Activated naive CD8-positive, alpha-beta T cell treated with anti-CD3 and anti-CD28 coated beads, Interleukin-2, amount 50 U/mL, for 24 hours (primary cell): ENCODE measurements at regions not wholly inside any gene's neighbourhood (a gene's known extent, or its start where the extent isn't known, plus 50 kb on each side); places are given as distances from the start of the nearest gene placed in this dataset.

ENCODE experiments used
- ATAC-seq: fragments of 150-1000 bp; cut with Tn5 transposase; one replicate; pipeline ENCODE4 v1.10.0; 2021
- DNase-seq: peaks from one replicate; pipeline ENCODE4 v3.0.0; 2021
- H3K27ac Mint-ChIP-seq: one replicate; pipeline ENCODE4 v1.8.0; 2021; ENCODE audit warnings: mild to moderate bottlenecking, mixed read lengths
- H3K27me3 Mint-ChIP-seq: one replicate; pipeline ENCODE4 v1.8.0; 2021; ENCODE audit warnings: mixed read lengths
- H3K36me3 Mint-ChIP-seq: one replicate; pipeline ENCODE4 v1.8.0; 2021; ENCODE audit warnings: low read depth, mixed read lengths
- H3K4me1 Mint-ChIP-seq: one replicate; pipeline ENCODE4 v1.8.0; 2021; ENCODE audit warnings: mixed read lengths
- H3K4me3 Mint-ChIP-seq: one replicate; pipeline ENCODE4 v1.8.0; 2021; ENCODE audit warnings: mild to moderate bottlenecking, moderate library complexity, mixed read lengths
- H3K9me3 Mint-ChIP-seq: one replicate; pipeline ENCODE4 v1.8.0; 2021; ENCODE audit warnings: mixed read lengths

DNA sequence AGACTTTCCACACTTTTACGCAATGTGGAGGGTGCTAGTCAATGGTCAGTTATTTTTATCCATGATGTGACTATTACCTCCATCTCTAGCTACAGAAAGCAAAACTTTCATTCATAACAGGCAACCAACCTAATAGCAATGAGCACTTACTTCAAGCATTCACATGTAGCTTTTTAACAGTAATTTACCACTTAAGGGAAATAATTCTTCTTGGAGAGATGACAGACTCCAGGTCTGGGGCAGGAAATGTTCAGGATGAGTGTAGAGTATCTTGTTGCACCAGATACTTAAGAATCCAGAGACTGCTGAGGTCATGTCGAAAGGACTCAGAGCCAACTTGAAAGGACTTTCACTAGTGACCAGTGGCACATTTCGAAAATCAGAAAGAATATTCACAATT is 347.6 kb downstream of the CHRM3 start:
- DNase-seq (no peak), ATAC-seq (no peak)
- Mint-ChIP-seq H3K4me1 (peaks cover 14% of the 10 kb centered on the region), H3K36me3 (peaks cover 1% of the 10 kb centered on the region), H3K4me3 (no peak overlapping the region), H3K27ac (no peak overlapping the region), H3K27me3 (peaks cover 1% of the 10 kb centered on the region), H3K9me3 (no peaks in the 10 kb centered on the region)

DNA sequence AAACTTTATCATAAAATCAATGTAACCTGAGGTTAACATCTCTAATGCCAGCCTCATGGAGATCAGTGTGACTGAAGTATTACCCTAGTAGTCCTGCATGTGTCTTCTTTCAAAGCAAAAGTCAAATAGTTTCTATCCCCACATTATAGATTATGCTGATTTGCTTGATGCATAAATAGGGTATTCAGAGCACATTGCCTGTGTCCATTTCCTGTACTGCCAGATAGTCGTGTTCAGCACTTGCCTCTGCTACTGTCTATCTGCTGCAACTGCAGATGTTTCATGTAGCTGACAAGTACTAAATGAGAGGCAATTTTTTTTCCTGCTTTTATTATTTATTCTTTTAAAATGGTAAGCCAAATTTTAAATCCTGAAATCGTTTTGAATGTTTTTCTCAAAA is 348.7 kb downstream of the CHRM3 start:
- no peak overlapping the region for H3K27ac Mint-ChIP-seq
- no peak for ATAC-seq
- H3K4me3 Mint-ChIP-seq: no peak overlapping the region
- H3K9me3 Mint-ChIP-seq: no peaks in the 10 kb centered on the region
- no peak for DNase-seq
- no peaks in the 10 kb centered on the region for H3K36me3 Mint-ChIP-seq
- H3K27me3 Mint-ChIP-seq: peaks cover 1% of the 10 kb centered on the region
- H3K4me1 Mint-ChIP-seq: peaks cover 18% of the 10 kb centered on the region

DNA sequence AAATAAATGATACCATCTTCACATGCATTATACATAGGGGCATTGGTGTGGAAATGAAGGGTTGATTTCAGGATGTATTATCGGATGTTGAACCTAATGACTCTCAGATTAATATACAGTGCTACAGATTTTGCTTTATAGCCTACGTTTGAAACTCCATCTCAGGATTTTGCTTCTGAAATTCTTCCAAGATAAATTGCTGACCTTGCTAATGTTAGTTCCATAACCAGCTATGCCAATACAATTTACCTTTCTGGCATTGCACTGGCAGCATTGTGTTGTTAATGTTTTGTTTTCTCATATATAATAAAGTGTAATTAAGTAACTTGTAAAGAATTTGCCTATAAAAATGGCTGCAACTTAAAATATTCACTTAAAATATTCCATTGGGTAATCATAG is 350.1 kb downstream of the CHRM3 start:
- no peak overlapping the region for H3K27ac Mint-ChIP-seq
- no peak for DNase-seq
- H3K27me3 Mint-ChIP-seq: peaks cover 1% of the 10 kb centered on the region
- no peaks in the 10 kb centered on the region for H3K9me3 Mint-ChIP-seq
- no peak overlapping the region for H3K4me3 Mint-ChIP-seq
- ATAC-seq: no peak
- peaks cover 18% of the 10 kb centered on the region for H3K4me1 Mint-ChIP-seq
- H3K36me3 Mint-ChIP-seq: no peaks in the 10 kb centered on the region

DNA sequence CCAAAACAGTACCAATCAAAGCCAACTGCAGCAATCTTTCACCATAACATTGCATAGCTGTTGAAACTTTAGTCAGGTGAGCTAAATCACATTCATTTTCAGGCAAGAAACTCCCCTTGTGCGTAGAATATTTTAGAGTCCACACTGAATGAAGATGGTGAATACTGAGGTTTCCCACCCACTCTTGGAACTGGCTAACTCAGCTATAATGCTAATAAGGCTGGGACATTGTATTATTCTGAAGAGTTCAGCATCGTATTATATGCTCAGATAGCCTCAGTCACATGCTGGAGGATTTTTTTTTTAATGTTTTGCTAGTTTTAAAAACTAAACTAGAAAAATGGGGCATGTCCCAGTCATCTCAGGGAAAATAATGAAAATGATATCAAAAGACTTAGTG is 352.3 kb upstream of the FMN2 start:
- Mint-ChIP-seq H3K4me1 (peaks cover 16% of the 10 kb centered on the region), H3K36me3 (no peaks in the 10 kb centered on the region), H3K4me3 (no peak overlapping the region), H3K27ac (no peak overlapping the region), H3K27me3 (peaks cover 1% of the 10 kb centered on the region), H3K9me3 (no peaks in the 10 kb centered on the region)
- ATAC-seq: no peak
- DNase-seq: no peak

DNA sequence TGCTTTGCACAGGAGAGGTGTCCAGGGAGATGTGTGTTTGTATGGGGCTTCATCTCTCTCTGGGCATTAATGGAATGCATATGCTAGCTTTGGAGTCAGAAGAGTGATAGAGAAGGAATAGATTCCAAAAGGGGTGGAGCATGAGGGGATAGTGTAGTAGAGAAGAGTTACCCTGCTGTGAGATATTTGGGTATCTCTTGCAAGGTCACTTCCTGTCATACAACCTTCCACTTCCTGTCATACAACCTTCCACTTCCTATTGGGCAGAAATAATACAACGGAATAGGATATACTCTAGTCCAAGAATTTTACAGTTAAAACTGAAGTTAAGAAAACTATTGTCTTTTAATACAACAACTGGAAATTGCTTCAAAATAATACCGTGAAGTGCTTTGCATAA is 351.8 kb upstream of the FMN2 start:
- Mint-ChIP-seq H3K9me3 (no peaks in the 10 kb centered on the region), H3K36me3 (no peaks in the 10 kb centered on the region), H3K27me3 (peaks cover 1% of the 10 kb centered on the region), H3K27ac (no peak overlapping the region), H3K4me3 (no peak overlapping the region), H3K4me1 (peaks cover 11% of the 10 kb centered on the region)
- no peak for ATAC-seq
- DNase-seq: no peak

DNA sequence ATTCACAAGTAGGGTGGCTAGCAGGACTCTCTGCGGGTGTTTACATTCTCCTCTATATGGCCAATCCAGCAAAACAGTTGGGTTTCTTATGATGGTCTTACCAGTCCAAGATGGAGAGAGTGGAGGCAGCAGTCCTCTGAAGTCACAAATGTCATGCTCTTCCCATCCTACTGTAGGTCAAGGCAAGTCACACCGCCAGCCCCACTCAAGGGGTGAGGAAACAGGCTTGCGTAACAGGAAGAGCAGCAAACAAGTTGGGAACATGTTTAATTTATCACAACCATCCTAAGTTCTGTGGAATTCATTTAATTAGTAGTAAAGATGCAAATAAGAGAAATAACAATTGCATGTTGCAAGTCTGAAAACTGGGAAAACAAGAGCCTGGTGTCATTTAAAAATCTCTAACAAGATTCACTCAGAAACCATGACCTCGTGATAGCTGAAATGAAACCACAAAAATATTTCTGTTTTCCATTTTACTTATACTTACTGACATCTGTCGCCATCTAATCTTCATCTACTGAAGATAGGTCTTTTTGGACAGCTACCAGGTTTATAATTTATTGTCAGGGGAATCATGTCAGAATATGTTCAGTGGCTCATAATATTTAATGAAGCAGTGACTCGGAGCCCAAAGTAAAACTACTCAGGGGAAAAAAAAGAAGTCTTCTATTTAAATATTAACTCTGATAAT is 349.1 kb upstream of the FMN2 start:
- Mint-ChIP-seq H3K9me3 (no peaks in the 10 kb centered on the region), H3K4me3 (no peak overlapping the region), H3K27me3 (peaks cover 1% of the 10 kb centered on the region), H3K36me3 (no peaks in the 10 kb centered on the region), H3K4me1 (peaks cover 3% of the 10 kb centered on the region), H3K27ac (no peak overlapping the region)
- ATAC-seq (no peak), DNase-seq (no peak)

DNA sequence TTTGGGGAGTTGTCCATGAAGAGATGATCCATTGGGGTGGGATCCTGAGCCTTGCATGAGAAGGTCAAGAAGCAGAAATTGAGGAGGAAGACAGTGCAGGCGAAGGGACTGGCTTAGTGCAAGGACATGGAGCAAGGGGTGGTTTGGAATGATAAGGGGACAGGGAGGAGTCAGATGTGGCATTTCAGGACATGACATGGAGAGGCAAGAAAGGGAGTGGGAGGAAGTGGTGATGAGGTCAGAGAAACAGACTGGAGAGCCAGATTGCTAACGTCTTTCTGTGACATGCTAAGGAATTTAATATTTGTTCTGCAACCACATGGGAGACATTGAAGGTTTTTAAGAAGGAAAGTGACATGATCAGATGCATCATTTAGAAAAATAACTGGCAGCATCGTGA is 346.8 kb upstream of the FMN2 start:
- no peak overlapping the region for H3K27ac Mint-ChIP-seq
- H3K4me3 Mint-ChIP-seq: no peak overlapping the region
- no peak for ATAC-seq
- peaks cover 1% of the 10 kb centered on the region for H3K4me1 Mint-ChIP-seq
- H3K9me3 Mint-ChIP-seq: no peaks in the 10 kb centered on the region
- no peaks in the 10 kb centered on the region for H3K36me3 Mint-ChIP-seq
- no peak for DNase-seq
- no peaks in the 10 kb centered on the region for H3K27me3 Mint-ChIP-seq

DNA sequence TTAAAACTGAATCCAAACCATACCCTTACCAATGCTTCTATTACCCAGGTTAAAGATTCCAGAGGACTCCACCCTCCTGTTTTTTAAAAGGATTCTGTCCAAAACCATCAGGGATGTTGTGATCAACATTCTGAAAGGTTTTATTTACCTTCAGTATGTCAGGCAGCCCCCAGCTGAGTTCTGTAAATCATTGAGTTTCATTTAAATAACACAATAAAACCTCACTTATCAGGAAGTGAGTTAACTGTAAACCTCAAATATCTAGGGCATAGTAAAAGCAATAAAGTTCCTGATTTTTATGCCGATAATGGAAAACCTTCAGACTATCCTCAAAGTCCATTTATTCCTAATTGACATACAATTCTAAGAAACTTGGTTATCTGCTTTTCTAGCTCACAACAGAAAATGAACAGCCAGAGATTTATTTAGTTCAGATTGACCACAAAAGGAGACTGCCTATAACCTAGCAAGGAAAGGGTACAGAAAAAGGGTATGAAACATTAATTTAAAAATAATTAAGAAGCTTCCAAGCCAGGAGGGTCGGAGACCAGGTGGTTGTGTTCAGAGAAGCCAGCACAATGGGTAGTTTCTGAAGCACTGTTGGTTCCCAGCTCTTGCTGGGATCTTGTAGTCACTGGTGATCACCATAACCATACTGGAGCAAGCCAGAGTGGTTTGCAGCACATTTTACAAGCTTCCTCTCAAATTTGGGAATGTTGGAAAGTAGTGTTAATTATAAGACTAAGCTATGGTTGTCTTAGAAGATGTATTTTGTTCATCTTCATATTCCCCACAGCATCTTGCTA is 336.4 kb upstream of the FMN2 start:
- no peak for DNase-seq
- Mint-ChIP-seq H3K27me3 (no peaks in the 10 kb centered on the region), H3K4me3 (no peak overlapping the region), H3K27ac (no peak overlapping the region), H3K9me3 (peaks cover 7% of the 10 kb centered on the region), H3K36me3 (no peaks in the 10 kb centered on the region), H3K4me1 (no peaks in the 10 kb centered on the region)
- no peak for ATAC-seq

DNA sequence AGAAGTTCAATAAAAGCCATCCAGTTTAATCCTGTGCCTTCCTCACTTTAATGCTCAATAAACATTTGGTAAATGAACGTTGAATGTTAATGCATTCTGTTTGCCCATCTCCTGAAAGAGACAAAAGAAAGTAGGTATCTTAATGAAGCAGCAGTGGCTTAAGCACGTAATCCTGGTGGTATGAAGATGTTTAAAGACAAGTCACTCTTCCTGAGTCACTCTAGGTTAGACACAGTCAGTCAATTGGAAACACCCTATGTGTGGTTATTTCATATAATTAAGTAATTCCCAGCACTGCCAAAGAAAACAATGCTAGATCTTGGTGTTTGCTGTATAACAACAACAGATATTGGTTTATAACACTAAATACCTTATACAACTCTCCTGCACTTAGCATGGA is 334.0 kb upstream of the FMN2 start:
- no peak overlapping the region for H3K4me3 Mint-ChIP-seq
- ATAC-seq (no peak), DNase-seq (no peak)
- no peaks in the 10 kb centered on the region for H3K27me3 Mint-ChIP-seq
- no peaks in the 10 kb centered on the region for H3K36me3 Mint-ChIP-seq
- no peak overlapping the region for H3K27ac Mint-ChIP-seq
- H3K4me1 Mint-ChIP-seq: no peaks in the 10 kb centered on the region
- H3K9me3 Mint-ChIP-seq: peaks cover 7% of the 10 kb centered on the region

DNA sequence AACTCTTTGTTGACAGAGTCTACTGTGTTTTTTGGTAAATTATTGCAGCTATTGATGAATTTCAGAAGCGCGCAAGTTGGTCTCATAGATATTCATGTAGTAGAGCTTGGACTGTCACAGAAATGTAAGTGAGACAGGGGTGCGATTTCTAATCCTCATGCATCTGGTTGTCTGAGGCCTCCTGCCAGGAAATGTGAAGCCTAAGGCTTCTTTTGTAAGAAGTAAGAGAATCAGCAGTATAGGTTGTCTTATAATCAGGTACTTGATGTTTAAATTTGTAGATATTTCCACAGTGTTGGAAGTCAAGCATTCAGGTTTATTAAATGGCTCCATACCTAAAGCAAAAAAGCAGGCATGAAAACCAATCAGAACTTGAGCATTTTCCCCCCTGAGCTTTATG is 332.9 kb upstream of the FMN2 start:
- Mint-ChIP-seq H3K27me3 (no peaks in the 10 kb centered on the region), H3K9me3 (no peaks in the 10 kb centered on the region), H3K36me3 (no peaks in the 10 kb centered on the region), H3K27ac (no peak overlapping the region), H3K4me1 (no peaks in the 10 kb centered on the region), H3K4me3 (no peak overlapping the region)
- no peak for ATAC-seq
- DNase-seq: no peak

DNA sequence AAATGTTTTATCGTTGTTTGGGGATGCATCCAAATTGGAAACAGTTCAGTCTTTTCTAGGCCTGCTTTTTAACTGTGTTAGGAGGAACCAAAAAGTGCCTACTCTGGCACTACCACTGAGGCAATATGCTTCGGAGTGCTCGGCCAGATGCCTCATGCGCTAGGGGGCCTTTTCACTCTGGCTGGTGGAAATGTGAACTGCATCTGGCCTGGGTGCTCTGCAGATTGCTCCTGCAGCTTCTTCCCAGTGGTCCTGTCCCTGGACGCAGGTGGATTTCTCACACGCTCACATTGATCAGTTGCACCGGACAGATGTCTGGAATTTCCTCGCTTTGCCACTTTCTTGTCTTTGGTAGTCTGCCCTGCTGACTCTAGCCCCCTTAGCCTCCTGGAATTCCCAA is 330.2 kb upstream of the FMN2 start:
- no peak overlapping the region for H3K27ac Mint-ChIP-seq

DNA sequence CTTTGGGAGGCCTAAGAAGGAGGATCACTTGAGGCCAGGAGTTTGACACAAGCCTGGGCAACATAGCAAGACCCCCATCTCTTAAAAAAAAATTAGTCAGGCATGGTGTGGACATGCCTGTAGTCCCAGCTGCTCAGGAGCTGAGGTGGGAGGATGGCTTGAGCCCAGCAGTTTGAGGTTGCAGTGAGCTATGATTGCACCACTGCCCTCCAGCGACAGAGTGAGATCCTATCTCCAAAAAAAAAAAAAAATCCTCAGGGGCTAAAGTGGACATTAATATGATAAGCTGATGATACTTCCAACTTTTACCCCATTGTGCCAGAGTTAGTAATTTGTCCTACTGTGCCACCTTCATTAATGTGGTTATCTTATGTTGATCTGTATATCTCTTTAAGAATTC is 327.8 kb upstream of the FMN2 start:
- H3K4me3 Mint-ChIP-seq: no peak overlapping the region
- H3K9me3 Mint-ChIP-seq: no peaks in the 10 kb centered on the region
- no peaks in the 10 kb centered on the region for H3K36me3 Mint-ChIP-seq
- ATAC-seq (no peak), DNase-seq (no peak)
- H3K4me1 Mint-ChIP-seq: no peaks in the 10 kb centered on the region
- no peaks in the 10 kb centered on the region for H3K27me3 Mint-ChIP-seq
- H3K27ac Mint-ChIP-seq: no peak overlapping the region

More for the DNA sequence above, 330.2 kb upstream of the FMN2 start:
- H3K4me1 Mint-ChIP-seq: no peaks in the 10 kb centered on the region
- DNase-seq (no peak), ATAC-seq (no peak)
- no peaks in the 10 kb centered on the region for H3K27me3 Mint-ChIP-seq
- no peak overlapping the region for H3K4me3 Mint-ChIP-seq
- no peaks in the 10 kb centered on the region for H3K36me3 Mint-ChIP-seq
- no peaks in the 10 kb centered on the region for H3K9me3 Mint-ChIP-seq

DNA sequence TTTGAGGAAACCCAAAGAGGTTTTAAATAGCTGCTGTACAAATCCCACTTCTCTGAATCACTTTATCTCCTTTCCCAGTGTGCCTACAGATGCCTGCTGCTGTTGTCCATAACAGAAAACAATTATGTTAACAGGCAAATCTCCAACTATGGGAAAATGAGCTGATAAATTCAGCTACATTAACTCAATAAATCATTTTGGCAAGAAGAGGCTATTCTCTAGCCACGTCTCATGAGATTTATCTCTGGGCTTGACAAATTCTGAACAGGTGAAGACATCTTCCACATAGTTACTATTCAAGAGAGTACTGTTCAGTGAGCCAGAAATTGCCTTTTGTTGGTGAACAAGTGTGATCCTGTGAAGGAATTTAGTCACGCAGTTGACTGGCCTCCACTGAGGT is 327.1 kb upstream of the FMN2 start:
- no peaks in the 10 kb centered on the region for H3K36me3 Mint-ChIP-seq
- H3K27ac Mint-ChIP-seq: no peak overlapping the region
- ATAC-seq (no peak), DNase-seq (no peak)
- no peak overlapping the region for H3K4me3 Mint-ChIP-seq
- H3K27me3 Mint-ChIP-seq: no peaks in the 10 kb centered on the region
- no peaks in the 10 kb centered on the region for H3K4me1 Mint-ChIP-seq
- no peaks in the 10 kb centered on the region for H3K9me3 Mint-ChIP-seq

DNA sequence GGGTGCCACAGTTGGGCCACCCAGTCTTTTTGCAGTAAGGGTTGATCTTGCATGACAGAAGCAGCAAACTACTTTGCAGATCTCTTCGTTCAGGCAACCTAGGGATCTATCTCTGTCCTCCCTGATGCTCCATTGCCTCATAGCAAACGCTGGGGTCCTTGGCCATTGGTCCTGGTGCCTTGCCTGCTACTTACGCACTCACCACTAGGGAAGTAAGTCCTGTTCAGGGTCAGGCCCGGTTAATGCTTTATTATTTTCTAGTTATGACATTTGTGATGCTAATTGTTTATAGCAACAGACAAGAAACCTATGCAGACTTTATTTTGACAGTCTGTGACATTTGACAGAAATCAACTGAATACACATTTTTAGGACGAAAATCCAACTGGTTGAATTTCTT is 326.5 kb upstream of the FMN2 start:
- H3K4me3 Mint-ChIP-seq: no peak overlapping the region
- no peaks in the 10 kb centered on the region for H3K27me3 Mint-ChIP-seq
- ATAC-seq: no peak
- H3K27ac Mint-ChIP-seq: no peak overlapping the region
- no peaks in the 10 kb centered on the region for H3K36me3 Mint-ChIP-seq
- H3K4me1 Mint-ChIP-seq: no peaks in the 10 kb centered on the region
- H3K9me3 Mint-ChIP-seq: no peaks in the 10 kb centered on the region
- no peak for DNase-seq

DNA sequence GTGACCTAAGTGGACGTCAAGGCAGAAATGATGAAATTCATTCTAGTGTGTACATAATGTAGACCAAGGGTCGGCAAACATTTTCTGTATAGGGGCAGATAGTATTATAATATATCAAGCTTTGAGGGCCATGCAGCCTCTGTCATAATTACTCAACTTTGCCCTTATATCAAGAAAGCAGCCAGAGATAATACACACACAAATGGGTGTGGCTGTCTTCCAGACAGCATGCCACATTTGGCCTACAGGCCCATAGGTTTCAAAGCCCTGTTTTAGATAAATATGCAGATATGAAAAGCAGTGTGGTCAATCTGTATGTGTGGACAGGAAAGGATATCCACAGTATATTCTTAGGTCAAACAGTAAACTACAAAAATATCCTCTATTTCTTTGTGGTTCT is 320.1 kb upstream of the FMN2 start:
- Mint-ChIP-seq H3K27ac (no peak overlapping the region), H3K4me1 (no peaks in the 10 kb centered on the region), H3K4me3 (no peak overlapping the region), H3K36me3 (no peaks in the 10 kb centered on the region), H3K27me3 (no peaks in the 10 kb centered on the region), H3K9me3 (peaks cover 4% of the 10 kb centered on the region)
- DNase-seq (no peak), ATAC-seq (no peak)
